GM19328 (cell line): ENCODE measurements at regions not wholly inside any gene's neighbourhood (a gene's known extent, or its start where the extent isn't known, plus 50 kb on each side); places are given as distances from the start of the nearest gene placed in this dataset.
"Not testable (repeated sequence)": the region's sequence is repeated elsewhere in the genome, so short reads cannot be mapped to it uniquely, and the experiment has no call there.

Experiments
- ATAC-seq: cut with Tn5 transposase; IDR thresholded peaks from one replicate; pipeline ENCODE4 v1.9.1; 2021; ENCODE audit warnings: mild to moderate bottlenecking, moderate library complexity; ENCODE audit not compliant: unreplicated experiment

GRCh38 chr12:70008944-70009343, 183.9 kb downstream of the MYRFL start:
- no peak for ATAC-seq

DNA sequence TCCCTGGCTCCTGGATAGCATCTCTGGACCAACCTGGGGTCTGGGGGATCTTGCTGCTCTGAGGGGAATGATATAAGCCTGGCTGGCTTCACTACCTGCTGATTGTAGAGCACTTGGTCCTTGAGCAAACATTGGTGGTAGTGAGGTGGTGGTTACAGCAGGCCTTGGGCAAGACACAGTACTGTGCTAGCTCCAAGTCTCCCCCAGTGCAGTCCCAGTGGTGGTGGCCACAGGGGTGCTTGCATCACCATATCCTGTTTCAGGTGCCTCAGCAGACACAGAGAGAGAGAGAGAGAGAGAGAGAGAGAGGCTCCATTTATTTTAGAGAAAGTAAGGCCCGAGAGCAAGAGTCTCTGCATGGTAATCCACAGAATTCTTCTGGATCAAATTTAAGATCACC, 186.3 kb downstream of the MYRFL start:
- ATAC-seq, result no peak

- not testable (repeated sequence) for ATAC-seq
Observed at GRCh38 chr12:70013016-70013415, 188.0 kb downstream of the MYRFL start.

GRCh38 chr12:70028515-70028914, 203.5 kb downstream of the MYRFL start:
- ATAC-seq, result no peak

GRCh38 chr12:70028918-70029317, 203.9 kb downstream of the MYRFL start:
- ATAC-seq, result no peak

GRCh38 chr12:70031046-70031445, 206.0 kb downstream of the MYRFL start:
- ATAC-seq, result no peak

DNA sequence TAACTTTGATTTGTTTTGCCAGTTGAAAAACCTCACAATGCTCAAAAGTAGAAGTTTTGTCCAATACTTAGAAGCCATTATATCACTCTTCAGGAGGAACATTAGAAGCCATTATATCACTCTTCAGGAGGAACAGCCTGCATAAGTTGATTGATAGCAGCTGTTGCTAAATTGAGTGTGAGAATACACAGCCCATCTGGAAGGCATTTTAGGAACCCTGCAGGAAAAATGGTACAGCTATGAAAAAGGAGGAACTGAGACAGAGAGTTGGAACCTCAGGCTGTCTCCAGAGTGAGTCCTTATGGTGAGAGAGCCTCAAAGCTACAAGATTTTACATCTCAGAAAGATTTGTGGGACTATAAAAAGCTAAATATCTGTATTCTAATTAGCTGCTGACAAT, 207.0 kb downstream of the MYRFL start:
- no peak for ATAC-seq

GRCh38 chr12:70033310-70033709, 208.3 kb downstream of the MYRFL start:
- ATAC-seq, result no peak

- ATAC-seq, result no peak
Observed at GRCh38 chr12:70040141-70040540, 203.1 kb upstream of the CNOT2 start.

- ATAC-seq, result no peak
Observed at GRCh38 chr12:70042675-70043074, 200.6 kb upstream of the CNOT2 start.

DNA sequence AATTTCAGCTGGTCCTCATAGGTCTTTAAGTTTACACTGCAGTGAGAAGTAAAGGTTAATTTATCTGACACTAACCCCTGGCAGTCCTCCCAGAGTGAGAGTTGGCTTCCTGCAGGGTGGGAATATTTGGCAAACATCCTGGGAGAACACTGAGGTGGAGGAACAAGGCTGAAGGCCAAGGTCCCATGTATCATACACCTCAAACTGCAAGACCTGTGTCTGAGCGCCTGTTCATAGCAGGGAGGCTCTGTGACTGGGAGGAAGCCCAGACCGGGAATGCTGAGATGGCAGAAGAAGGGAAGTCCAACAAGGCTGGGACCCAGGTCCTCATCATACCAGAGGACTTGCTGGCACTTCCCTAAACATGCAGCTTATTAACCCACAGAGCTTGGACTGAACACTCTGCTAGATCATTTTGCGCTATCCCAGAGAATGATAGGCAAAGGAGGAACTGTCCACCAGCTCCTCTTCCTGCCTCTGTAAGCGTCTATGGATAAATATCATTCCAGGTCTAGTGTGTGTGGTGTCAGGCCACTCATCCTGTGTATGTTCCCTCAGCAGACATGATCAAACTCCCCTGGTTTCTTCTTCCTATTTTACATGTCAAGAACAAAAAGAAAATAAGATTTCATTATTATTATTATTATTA, 199.6 kb upstream of the CNOT2 start:
- ATAC-seq, result no peak

GRCh38 chr12:70044167-70044566, 199.1 kb upstream of the CNOT2 start:
- ATAC-seq, result no peak

- ATAC-seq, result no peak
Observed at GRCh38 chr12:70045036-70045435, 198.2 kb upstream of the CNOT2 start.

DNA sequence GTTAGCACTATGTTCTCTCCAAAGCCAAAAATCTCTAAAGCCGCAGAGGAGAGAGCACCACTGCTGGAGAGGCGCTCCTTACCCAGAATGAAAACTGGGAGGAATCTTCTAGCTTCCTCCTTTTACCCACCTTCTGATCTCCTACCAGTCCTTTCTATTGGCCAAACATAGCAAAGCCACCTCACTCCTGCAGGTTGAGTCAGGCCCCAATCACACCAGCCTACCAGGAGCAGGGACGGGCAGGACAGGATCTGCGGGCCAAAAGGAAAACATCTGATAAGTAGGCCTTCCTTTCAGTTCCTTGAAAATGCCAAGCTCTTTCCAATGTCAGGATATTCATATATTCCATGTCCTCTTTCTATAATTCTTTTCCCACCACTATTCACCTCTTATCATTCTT, 197.7 kb upstream of the CNOT2 start:
- no peak for ATAC-seq

GRCh38 chr12:70048521-70049250, 194.5 kb upstream of the CNOT2 start:
- ATAC-seq, result peak; percentile 32

- ATAC-seq, result peak; percentile 95
Observed at GRCh38 chr12:70049596-70050360, 193.5 kb upstream of the CNOT2 start.

DNA sequence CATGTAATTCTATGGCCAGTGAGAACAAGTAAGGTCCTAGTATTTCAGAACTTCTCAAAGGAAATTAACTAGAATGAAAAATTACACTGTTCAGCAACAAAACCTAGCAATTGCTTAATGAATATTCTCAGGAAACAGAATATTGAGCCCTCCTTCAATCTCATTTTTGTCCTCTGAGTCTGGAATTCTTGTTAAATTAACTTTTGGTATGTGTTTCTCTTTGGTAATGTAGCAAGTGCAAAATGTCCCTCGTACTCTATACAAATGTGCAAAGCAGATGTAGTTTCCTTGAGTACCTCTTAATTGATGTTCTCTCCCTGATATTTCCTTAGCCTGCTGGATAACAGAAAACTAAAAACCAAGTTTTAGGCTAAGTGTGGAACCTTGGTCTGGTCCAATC, 190.8 kb upstream of the CNOT2 start:
- no peak for ATAC-seq

- ATAC-seq, result no peak
Observed at GRCh38 chr12:70052931-70053497, 190.2 kb upstream of the CNOT2 start.

- ATAC-seq, result no peak
Observed at GRCh38 chr12:70059373-70059772, 183.9 kb upstream of the CNOT2 start.

DNA sequence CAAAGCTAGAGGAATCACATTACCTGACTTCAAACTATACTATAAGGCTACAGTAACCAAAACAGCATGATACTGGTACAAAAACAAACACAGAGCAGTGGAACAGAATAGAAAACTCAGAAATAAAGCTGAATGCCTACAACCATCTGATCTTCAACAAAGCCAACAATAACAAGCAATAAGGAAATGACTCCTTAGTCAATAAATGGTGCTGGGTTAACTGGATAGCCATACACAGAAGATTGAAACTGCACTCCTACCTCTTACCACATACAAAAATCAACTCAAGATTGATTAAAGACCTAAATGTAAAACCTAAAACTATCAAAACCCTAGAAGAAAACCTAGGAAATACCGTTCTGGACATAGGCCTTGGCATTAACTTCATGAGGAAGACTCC, 182.6 kb upstream of the CNOT2 start:
- no peak for ATAC-seq

DNA sequence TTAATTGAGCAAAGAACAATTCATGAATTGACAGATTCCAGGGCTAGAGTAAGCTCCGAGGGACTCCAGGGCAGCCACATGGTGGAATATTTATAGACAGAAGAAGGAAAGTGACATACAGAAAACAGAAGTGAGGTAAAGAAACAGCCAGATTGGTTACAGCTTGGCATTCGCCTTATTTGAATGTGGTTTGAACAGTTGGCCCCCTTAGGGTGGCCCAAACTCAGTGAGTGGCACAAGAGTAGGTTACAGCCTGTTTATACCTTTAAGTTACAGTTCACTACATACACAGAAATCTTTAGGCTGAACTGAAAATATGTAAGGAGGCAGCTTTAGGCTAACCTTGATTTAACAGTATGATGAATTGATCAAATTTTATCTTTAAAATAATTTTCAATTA, 174.5 kb upstream of the CNOT2 start:
- ATAC-seq, result no peak
